Panc1 (cell line): ENCODE measurements at regions not wholly inside any gene's neighbourhood (a gene's known extent, or its start where the extent isn't known, plus 50 kb on each side); places are given as distances from the start of the nearest gene placed in this dataset.

Experiments used
- REST ChIP-seq, 2 experiments: IDR thresholded peaks; 2 replicates each; pipeline ENCODE4 v1.6.1; 2011 to 2012; ENCODE audit warnings: low read depth in 2 of 2, control low read depth in 1 of 2, low read length in 1 of 2, mild to moderate bottlenecking in 1 of 2, moderate library complexity in 1 of 2; ENCODE audit not compliant: insufficient read depth in 1 of 2
- TF ChIP-seq, protein P1 (sequence below): fragments of 450-650 bp; IDR thresholded peaks from 2 replicates; pipeline ENCODE4 v1.5.1; 2017; ENCODE audit warnings: mild to moderate bottlenecking

- TF ChIP-seq, protein P1, sequence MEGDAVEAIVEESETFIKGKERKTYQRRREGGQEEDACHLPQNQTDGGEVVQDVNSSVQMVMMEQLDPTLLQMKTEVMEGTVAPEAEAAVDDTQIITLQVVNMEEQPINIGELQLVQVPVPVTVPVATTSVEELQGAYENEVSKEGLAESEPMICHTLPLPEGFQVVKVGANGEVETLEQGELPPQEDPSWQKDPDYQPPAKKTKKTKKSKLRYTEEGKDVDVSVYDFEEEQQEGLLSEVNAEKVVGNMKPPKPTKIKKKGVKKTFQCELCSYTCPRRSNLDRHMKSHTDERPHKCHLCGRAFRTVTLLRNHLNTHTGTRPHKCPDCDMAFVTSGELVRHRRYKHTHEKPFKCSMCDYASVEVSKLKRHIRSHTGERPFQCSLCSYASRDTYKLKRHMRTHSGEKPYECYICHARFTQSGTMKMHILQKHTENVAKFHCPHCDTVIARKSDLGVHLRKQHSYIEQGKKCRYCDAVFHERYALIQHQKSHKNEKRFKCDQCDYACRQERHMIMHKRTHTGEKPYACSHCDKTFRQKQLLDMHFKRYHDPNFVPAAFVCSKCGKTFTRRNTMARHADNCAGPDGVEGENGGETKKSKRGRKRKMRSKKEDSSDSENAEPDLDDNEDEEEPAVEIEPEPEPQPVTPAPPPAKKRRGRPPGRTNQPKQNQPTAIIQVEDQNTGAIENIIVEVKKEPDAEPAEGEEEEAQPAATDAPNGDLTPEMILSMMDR = no peak
- TF ChIP-seq REST (IDR thresholded peaks at IDR 0.05; ENCODE audit: insufficient read depth in 1 of 2, low read depth in 2 of 2, low read length in 1 of 2) = no peak
Measured at GRCh38 chr19:30183807-30184490, 188.2 kb upstream of the ZNF536 start.
